GM18505 (cell line): ENCODE measurements at regions not wholly inside any gene's neighbourhood (a gene's known extent, or its start where the extent isn't known, plus 50 kb on each side); places are given as distances from the start of the nearest gene placed in this dataset.
"Not testable (repeated sequence)": the region's sequence is repeated elsewhere in the genome, so short reads cannot be mapped to it uniquely, and the experiment has no call there.

ENCODE experiments used
- ATAC-seq: cut with Tn5 transposase; IDR thresholded peaks from one replicate; pipeline ENCODE4 v1.9.1; 2021; ENCODE audit not compliant: unreplicated experiment
- POLR2A ChIP-seq: IDR thresholded peaks from 4 replicates; pipeline ENCODE4 v1.6.1; 2011; ENCODE audit warnings: borderline replicate concordance; ENCODE audit not compliant: insufficient read depth, insufficient read length; ENCODE audit errors: extremely low read depth

- no peak for TF ChIP-seq POLR2A
- no peak for ATAC-seq
These were observed 98.9 kb upstream of the FRMD4B start for GRCh38 chr3:69484507-69485393.

DNA sequence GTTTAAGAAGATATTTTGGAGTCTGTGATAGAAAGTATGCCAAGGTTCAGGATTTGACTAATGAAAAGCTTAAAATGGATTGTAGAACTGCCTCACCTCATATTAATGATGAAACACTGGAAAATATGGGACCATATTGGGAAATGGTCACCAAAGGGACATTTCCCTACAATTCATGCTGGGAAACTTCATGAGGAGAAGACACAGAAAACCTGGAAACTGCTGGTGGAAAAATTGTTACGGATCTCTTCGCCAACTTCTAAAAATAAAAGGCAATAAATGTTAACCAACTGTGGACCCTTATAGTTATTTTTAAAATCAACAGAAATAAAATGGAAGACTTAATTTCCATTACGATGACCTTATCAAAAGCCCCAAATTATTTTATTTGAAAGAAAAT lies 97.6 kb upstream of the FRMD4B start:
- TF ChIP-seq POLR2A: no peak

DNA sequence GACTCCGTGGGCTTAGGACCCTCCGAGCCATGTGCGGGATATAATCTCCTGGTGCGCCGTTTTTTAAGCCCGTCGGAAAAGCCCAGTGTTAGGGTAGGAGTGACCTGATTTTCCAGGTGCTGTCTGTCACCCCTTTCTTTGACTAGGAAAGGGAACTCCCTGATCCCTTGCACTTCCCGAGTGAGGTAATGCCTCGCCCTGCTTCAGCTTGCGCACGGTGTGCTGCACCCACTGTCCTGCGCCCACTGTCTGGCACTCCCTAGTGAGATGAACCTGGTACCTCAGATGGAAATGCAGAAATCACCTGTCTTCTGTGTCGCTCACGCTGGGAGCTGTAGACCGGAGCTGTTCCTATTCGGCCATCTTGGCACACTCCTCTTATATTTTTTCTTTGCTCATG lies 95.1 kb upstream of the FRMD4B start:
- ATAC-seq: not testable (repeated sequence)

More for the DNA sequence above, 97.6 kb upstream of the FRMD4B start:
- no peak for ATAC-seq

DNA sequence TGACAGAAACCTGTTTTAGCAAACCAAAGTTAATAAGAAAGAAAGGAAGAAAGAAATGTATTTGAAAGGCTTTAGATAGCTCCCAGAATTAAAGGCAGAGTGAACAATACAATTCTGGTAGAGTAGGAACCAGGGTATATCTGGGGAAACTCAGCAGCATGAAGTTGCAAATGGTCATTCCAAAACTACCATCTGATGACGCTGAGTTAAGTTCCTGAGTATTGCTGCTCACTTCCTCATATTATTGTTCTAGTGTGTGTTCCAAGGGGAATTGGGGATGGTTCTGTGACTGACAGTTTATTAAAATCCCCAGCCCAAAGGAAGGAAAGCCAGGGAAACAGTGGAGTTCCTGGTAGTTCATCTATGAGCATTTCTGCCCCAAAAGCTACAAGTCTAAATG lies 88.3 kb upstream of the FRMD4B start:
- TF ChIP-seq POLR2A: no peak
- ATAC-seq: no peak

- no peak for ATAC-seq
- no peak for TF ChIP-seq POLR2A
These were observed 86.2 kb upstream of the FRMD4B start for GRCh38 chr3:69472093-69472492.

DNA sequence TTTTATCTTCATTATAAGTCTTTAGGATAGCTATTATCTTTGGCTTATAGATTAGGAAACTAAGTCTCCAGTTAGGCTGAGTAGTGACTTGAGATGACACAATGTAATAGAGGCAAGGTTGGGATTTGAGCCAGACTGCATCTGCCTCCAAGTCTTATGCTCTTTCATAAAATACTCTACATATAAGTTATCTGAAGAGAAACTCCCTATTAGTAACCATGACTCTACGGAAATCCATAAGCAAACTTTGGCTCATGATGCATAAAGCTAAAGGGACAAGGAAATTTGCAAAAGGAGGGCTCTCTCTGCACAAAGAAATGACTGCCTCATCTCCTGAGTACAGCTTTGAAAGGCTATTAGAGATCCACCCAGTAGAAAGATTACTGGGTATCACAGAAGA lies 77.6 kb upstream of the FRMD4B start:
- no peak for TF ChIP-seq POLR2A

DNA sequence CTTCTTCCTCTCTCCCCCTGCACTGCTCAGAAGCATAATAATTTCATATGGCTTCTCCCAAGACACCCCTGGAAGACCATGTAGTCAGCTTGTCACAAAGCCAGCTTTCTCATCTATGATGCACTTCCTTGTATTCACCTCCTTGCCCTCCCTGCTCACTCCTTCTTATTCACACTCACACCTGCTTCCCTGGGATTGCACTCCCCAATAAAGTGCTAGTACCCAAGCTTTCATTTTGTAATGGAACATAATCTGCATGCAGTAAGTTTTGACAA lies 76.9 kb upstream of the FRMD4B start:
- no peak for ATAC-seq
- TF ChIP-seq POLR2A: no peak

More for the DNA sequence above, 77.6 kb upstream of the FRMD4B start:
- ATAC-seq: no peak

DNA sequence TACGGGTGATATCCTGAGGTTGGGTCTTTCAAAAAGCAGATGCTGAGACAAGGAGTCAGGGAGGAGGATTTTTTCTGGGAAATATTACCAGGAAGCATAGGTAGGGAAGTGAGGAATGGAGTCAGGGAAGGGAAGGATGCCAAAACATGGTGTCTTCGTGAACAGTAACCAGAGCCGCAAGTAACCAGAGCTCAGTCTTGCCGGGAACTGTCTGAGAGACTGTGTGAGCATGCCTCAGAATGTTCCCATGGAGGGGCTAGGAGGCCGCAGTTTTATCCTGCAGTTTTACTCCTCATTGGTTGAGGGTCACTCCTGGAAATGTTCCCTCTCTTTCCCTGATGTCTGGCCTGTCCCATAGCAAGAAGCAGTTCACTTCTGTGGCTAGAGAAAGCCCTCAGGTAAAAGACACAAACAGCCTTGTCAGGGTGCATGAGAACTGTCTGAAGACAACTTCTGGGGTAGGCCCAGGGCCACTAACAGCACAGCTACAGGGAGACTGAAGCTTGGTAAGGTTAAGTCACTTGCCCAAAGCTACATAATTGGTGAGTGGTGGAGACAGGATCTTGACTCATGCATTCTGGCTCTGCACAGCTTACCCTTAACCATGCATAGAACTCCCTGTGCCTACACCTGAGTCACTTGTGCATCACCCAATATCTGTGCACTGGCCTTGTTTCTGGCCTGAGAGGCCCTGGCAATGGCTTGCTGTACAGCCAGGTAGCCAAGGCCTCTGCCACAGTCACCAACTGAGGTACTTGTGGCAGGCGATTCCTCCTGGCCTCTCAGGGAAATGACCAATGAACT lies 76.3 kb upstream of the FRMD4B start:
- no peak for ATAC-seq
- TF ChIP-seq POLR2A: no peak

GRCh38 chr3:69460034-69460433 lies 74.1 kb upstream of the FRMD4B start:
- ATAC-seq: no peak
- TF ChIP-seq POLR2A: no peak

DNA sequence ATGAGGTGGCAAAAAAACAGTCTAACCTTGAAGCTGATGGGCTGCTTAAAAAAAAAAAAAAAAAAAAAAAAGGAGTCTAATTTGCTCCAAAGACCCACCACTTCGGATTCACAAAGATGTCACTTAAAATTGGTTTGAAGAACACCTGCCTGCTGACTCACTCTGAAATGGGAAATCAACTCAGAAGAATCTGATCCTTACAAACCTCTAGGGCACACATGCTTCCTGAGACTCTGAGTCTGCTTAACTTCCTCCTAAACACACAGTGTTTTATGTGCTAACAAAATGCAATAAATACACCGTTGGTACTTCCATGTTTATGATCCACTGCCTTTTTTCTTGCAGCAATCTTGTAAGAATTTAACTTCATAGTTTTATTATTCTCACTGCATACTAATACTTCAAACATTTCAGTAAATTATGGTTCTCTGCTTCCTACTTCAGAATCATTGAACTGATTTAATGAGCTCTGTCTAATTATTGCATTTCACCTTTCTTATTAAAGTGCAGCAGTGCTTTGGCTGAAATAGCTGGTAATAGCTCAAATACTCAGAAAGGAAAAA lies 73.0 kb upstream of the FRMD4B start:
- no peak for ATAC-seq
- no peak for TF ChIP-seq POLR2A

- no peak for ATAC-seq
- TF ChIP-seq POLR2A: no peak
These were observed 70.7 kb upstream of the FRMD4B start for GRCh38 chr3:69456631-69457030.

DNA sequence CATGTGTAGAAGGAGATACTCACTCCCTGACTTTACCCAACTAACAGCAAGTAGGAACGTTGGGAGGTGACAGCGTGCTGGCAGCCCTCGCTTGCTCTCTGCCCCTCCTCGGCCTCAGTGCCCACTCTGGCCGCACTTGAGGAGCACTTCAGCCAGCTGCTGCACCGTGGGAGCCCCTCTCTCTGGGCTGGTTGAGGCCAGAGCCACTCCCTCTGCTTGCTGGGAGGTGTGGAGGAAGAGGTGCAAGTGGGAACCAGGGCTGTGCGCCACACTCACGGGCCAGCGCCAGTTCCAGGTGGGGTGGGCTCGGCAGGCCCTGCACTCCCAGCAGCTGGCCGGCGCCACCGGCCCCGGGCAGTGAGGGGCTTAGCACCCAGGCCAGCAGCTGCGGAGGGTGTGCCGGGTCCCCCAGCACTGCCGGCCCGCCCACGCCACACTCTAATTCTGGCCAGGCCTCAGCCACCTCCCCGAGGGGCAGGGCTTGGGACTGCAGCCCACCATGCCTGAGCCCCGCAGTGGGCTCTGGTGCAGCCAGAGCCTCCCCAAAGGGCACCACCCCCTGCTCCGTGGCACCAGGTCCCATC lies 68.4 kb upstream of the FRMD4B start:
- ATAC-seq: no peak
- TF ChIP-seq POLR2A: no peak

DNA sequence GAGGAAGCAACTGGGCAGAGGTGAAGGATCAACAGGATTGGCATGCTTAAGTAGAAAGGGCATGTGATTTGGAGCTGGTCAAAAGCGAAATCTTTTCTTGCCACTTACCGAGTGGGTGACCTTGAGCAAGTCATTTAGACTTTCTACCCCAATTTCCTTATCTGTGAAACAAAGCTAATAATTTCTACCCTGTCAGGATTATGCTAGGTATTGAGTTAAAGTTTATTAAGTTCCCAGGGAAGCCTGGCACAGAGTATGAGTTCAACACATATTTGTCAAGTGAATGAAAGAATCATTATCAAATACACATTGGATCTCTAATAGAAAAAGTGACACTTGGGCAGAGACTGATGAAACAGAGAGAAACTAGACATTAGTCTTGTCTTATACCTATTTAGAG lies 66.4 kb upstream of the FRMD4B start:
- no peak for TF ChIP-seq POLR2A

More for the DNA sequence above, 66.4 kb upstream of the FRMD4B start:
- ATAC-seq: no peak
